Neural progenitor cell (in vitro differentiated cells): ENCODE measurements at regions not wholly inside any gene's neighbourhood (a gene's known extent, or its start where the extent isn't known, plus 50 kb on each side); places are given as distances from the start of the nearest gene placed in this dataset.

ENCODE experiments used
- CTCF ChIP-seq: fragments of 200-600 bp; sonication (generic); IDR thresholded peaks from 2 replicates; pipeline ENCODE4 v1.5.1; 2017; ENCODE audit warnings: antibody characterized with exemption, mild to moderate bottlenecking
- EZH2 ChIP-seq: fragments of 200-600 bp; sonication (generic); IDR thresholded peaks from 2 replicates; pipeline ENCODE4 v1.6.1; 2017; ENCODE audit warnings: antibody characterized with exemption, mild to moderate bottlenecking, moderate library complexity

- no peak for TF ChIP-seq CTCF
- TF ChIP-seq EZH2 = no peak
These were observed 328.1 kb downstream of the C16orf95 start for GRCh38 chr16:86988920-86989696.
